DOHH2 (cell line): ENCODE measurements at regions not wholly inside any gene's neighbourhood (a gene's known extent, or its start where the extent isn't known, plus 50 kb on each side); places are given as distances from the start of the nearest gene placed in this dataset.

Experiments
- EZH2phosphoT487 ChIP-seq: fragments of 200-600 bp; sonication (generic); IDR thresholded peaks from 2 replicates; pipeline ENCODE4 v1.6.1; 2017; ENCODE audit warnings: borderline replicate concordance, mild to moderate bottlenecking, antibody characterized with exemption, low read length, moderate library complexity, mixed read lengths
- TF ChIP-seq, protein P1 (sequence below): fragments of 200-600 bp; sonication (generic); IDR thresholded peaks from one replicate; pipeline ENCODE4 v1.5.1; 2014; ENCODE audit warnings: antibody characterized with exemption, mild to moderate bottlenecking, low read depth, low read length; ENCODE audit not compliant: poor library complexity, severe bottlenecking

DNA sequence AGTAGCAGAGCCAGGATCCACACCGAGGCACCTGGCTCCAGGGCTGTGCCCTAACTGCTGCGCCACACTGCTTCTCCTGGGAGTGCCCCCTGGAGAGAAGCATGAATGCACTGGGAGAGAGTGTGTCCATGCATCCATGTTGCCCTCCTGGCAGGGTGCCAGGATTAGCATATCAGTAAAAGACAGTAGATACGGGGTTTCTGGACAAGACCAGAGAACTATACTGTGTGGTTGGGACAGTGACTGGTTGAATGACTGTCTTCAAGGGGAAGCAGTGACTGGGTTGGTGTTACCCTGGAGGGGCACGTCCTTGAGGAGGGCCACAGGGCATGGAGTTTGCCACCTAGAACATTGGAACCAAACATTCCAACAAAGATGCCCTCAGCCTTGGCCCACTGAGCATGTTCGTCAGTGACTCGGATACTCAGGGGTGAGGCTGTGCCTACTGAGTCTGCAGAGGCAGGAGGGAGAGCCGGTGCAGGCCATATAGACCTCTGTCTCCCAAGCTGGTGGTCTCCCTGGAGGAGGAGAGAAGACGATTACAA is 288.8 kb downstream of the CDC5L start:
- TF ChIP-seq, protein P1, sequence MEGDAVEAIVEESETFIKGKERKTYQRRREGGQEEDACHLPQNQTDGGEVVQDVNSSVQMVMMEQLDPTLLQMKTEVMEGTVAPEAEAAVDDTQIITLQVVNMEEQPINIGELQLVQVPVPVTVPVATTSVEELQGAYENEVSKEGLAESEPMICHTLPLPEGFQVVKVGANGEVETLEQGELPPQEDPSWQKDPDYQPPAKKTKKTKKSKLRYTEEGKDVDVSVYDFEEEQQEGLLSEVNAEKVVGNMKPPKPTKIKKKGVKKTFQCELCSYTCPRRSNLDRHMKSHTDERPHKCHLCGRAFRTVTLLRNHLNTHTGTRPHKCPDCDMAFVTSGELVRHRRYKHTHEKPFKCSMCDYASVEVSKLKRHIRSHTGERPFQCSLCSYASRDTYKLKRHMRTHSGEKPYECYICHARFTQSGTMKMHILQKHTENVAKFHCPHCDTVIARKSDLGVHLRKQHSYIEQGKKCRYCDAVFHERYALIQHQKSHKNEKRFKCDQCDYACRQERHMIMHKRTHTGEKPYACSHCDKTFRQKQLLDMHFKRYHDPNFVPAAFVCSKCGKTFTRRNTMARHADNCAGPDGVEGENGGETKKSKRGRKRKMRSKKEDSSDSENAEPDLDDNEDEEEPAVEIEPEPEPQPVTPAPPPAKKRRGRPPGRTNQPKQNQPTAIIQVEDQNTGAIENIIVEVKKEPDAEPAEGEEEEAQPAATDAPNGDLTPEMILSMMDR: no peak
- TF ChIP-seq EZH2phosphoT487: no peak
